ENCODE measurements at regions not wholly inside any gene's neighbourhood (a gene's known extent, or its start where the extent isn't known, plus 50 kb on each side); places are given as distances from the start of the nearest gene placed in this dataset.

DNA sequence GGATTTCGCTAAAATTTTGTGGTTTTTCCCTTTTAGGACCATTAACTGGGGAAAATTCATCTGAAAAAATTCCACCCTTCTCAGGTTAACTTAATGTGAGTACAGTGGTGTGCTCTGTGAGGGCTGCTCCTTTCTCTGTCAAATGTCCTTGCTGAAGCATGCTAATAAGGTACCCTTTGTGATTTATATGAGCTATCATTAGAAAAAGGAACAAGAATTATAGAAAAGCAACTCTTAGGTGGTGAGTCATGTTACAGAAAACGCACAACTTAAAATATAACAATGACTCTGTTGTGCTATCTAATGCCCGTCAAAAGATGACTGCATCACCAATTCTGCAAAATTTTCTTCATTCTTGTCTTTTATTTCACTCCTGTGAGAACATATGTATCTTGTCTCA is 162.0 kb upstream of the MAGI2 start:
- no peaks in the 10 kb centered on the region for H4K20me1 ChIP-seq (ENCODE audit: insufficient read depth, low read length)
- no peak overlapping the region for H3K4me2 ChIP-seq (ENCODE audit: low read depth, low read length)
- no peaks in the 10 kb centered on the region for H3K27me3 ChIP-seq (replicated peaks; ENCODE audit: insufficient read depth, low read length)
- H3F3A ChIP-seq (ENCODE audit: insufficient read depth, low read length), result no peaks in the 10 kb centered on the region
- H3K4me3 ChIP-seq (ENCODE audit: low read length), result no peak overlapping the region
- no peaks in the 10 kb centered on the region for H3K36me3 ChIP-seq (replicated peaks; ENCODE audit: insufficient read depth, low read length)
- no peak overlapping the region for H3K9ac ChIP-seq (ENCODE audit: low read length)
- H3K79me2 ChIP-seq (ENCODE audit: low read length), result no peaks in the 10 kb centered on the region
- H3K4me1 ChIP-seq (ENCODE audit: low read length), result no peaks in the 10 kb centered on the region
- no peak overlapping the region for H3K27ac ChIP-seq (ENCODE audit: low read length)
- no peaks in the 10 kb centered on the region for H3K9me2 ChIP-seq (replicated peaks; ENCODE audit: insufficient read depth, low read length)
- no peaks in the 10 kb centered on the region for H3K9me3 ChIP-seq (replicated peaks; ENCODE audit: insufficient read depth, low read length)
- TF ChIP-seq, protein P1, sequence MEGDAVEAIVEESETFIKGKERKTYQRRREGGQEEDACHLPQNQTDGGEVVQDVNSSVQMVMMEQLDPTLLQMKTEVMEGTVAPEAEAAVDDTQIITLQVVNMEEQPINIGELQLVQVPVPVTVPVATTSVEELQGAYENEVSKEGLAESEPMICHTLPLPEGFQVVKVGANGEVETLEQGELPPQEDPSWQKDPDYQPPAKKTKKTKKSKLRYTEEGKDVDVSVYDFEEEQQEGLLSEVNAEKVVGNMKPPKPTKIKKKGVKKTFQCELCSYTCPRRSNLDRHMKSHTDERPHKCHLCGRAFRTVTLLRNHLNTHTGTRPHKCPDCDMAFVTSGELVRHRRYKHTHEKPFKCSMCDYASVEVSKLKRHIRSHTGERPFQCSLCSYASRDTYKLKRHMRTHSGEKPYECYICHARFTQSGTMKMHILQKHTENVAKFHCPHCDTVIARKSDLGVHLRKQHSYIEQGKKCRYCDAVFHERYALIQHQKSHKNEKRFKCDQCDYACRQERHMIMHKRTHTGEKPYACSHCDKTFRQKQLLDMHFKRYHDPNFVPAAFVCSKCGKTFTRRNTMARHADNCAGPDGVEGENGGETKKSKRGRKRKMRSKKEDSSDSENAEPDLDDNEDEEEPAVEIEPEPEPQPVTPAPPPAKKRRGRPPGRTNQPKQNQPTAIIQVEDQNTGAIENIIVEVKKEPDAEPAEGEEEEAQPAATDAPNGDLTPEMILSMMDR (IDR thresholded peaks at IDR 0.05; ENCODE audit: low read length), result no peak
- TF ChIP-seq EZH2 (optimal IDR thresholded peaks at IDR 0.05; ENCODE audit: low read depth, low read length) (no peak), EZH2phosphoT487 (IDR thresholded peaks at IDR 0.05; ENCODE audit: low read length) (no peak)
- no peak for DNase-seq
- H2AFZ ChIP-seq (ENCODE audit: low read length), result no peak overlapping the region

DNA sequence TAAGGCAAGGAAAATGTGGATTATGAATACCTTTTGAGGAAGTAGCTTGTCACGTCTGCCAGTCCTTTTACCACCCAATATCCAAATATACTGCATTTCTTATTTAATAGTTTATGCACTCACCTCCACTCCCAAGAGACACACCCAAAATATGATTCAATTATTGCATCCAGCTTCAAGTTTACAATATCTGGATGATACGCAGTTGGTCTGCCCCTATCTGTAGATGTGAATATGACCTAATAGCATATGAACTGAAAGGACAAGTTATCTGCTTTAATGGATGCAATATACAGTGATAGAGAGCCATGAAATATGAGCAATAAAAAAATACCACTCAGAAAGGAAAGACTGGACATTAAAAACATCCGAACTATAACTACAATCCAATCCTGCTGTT is 159.4 kb upstream of the MAGI2 start:
- H3K36me3 ChIP-seq (replicated peaks; ENCODE audit: insufficient read depth, low read length), result no peaks in the 10 kb centered on the region
- H3K9me3 ChIP-seq (replicated peaks; ENCODE audit: insufficient read depth, low read length), result no peaks in the 10 kb centered on the region
- H3K4me3 ChIP-seq (ENCODE audit: low read length), result no peak overlapping the region
- no peaks in the 10 kb centered on the region for H3K9me2 ChIP-seq (replicated peaks; ENCODE audit: insufficient read depth, low read length)
- no peak overlapping the region for H3K27ac ChIP-seq (ENCODE audit: low read length)
- H3K9ac ChIP-seq (ENCODE audit: low read length), result no peak overlapping the region
- H3K4me1 ChIP-seq (ENCODE audit: low read length), result no peaks in the 10 kb centered on the region
- no peaks in the 10 kb centered on the region for H3K27me3 ChIP-seq (replicated peaks; ENCODE audit: insufficient read depth, low read length)
- no peaks in the 10 kb centered on the region for H3F3A ChIP-seq (ENCODE audit: insufficient read depth, low read length)
- DNase-seq, result no peak
- H2AFZ ChIP-seq (ENCODE audit: low read length), result no peak overlapping the region
- H3K79me2 ChIP-seq (ENCODE audit: low read length), result no peaks in the 10 kb centered on the region
- no peaks in the 10 kb centered on the region for H4K20me1 ChIP-seq (ENCODE audit: insufficient read depth, low read length)
- no peak overlapping the region for H3K4me2 ChIP-seq (ENCODE audit: low read depth, low read length)
- TF ChIP-seq, protein P1 (IDR thresholded peaks at IDR 0.05; ENCODE audit: low read length), result no peak
- TF ChIP-seq EZH2phosphoT487 (IDR thresholded peaks at IDR 0.05; ENCODE audit: low read length) (no peak), EZH2 (optimal IDR thresholded peaks at IDR 0.05; ENCODE audit: low read depth, low read length) (no peak)

DNA sequence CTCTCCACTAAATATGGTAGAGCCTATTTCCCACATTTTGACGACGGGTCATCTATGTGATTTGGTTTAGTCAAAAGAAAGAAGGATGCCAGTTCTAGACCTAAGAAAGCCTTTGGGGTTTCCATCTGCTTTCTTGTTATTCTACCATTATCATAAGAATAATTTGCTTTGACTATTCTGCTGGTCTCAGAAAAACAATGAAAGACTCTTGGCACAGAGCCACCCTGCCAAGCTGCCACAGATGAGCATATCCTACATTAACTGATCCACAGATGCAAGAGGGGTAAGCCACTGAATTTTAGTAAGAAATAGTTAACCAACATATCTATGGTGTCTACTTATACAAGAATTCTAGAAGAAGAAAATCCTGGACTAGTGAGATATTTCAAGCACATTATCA is 158.6 kb upstream of the MAGI2 start:
- no peak overlapping the region for H3K4me3 ChIP-seq (ENCODE audit: low read length)
- no peaks in the 10 kb centered on the region for H3K4me1 ChIP-seq (ENCODE audit: low read length)
- no peaks in the 10 kb centered on the region for H4K20me1 ChIP-seq (ENCODE audit: insufficient read depth, low read length)
- no peaks in the 10 kb centered on the region for H3K79me2 ChIP-seq (ENCODE audit: low read length)
- no peak for DNase-seq
- H3K27ac ChIP-seq (ENCODE audit: low read length), result no peak overlapping the region
- H3K9me2 ChIP-seq (replicated peaks; ENCODE audit: insufficient read depth, low read length), result no peaks in the 10 kb centered on the region
- TF ChIP-seq EZH2phosphoT487 (IDR thresholded peaks at IDR 0.05; ENCODE audit: low read length) (no peak), EZH2 (optimal IDR thresholded peaks at IDR 0.05; ENCODE audit: low read depth, low read length) (no peak)
- TF ChIP-seq, protein P1 (IDR thresholded peaks at IDR 0.05; ENCODE audit: low read length), result no peak
- H3F3A ChIP-seq (ENCODE audit: insufficient read depth, low read length), result no peaks in the 10 kb centered on the region
- no peak overlapping the region for H3K9ac ChIP-seq (ENCODE audit: low read length)
- no peaks in the 10 kb centered on the region for H3K9me3 ChIP-seq (replicated peaks; ENCODE audit: insufficient read depth, low read length)
- H2AFZ ChIP-seq (ENCODE audit: low read length), result no peak overlapping the region
- no peaks in the 10 kb centered on the region for H3K27me3 ChIP-seq (replicated peaks; ENCODE audit: insufficient read depth, low read length)
- H3K36me3 ChIP-seq (replicated peaks; ENCODE audit: insufficient read depth, low read length), result no peaks in the 10 kb centered on the region
- no peak overlapping the region for H3K4me2 ChIP-seq (ENCODE audit: low read depth, low read length)
